ENCODE measurements at regions not wholly inside any gene's neighbourhood (a gene's known extent, or its start where the extent isn't known, plus 50 kb on each side); places are given as distances from the start of the nearest gene placed in this dataset.

- TF ChIP-seq EZH2 (IDR thresholded peaks at IDR 0.05; ENCODE audit: borderline replicate concordance, low read length) (no peak), CTCF (IDR thresholded peaks at IDR 0.05; ENCODE audit: low read length) (no peak)
These were observed 137.1 kb upstream of the CCDC150 start for GRCh38 chr2:196502386-196502785.

Measured in OCI-LY1 (cell line).